Endodermal cell (in vitro differentiated cells): ENCODE measurements at regions not wholly inside any gene's neighbourhood (a gene's known extent, or its start where the extent isn't known, plus 50 kb on each side); places are given as distances from the start of the nearest gene placed in this dataset.
"Not testable (repeated sequence)": the region's sequence is repeated elsewhere in the genome, so short reads cannot be mapped to it uniquely, and the experiment has no call there.

Source experiments
- DNase-seq: peaks from one replicate; pipeline ENCODE4 v3.0.0-alpha.2; 2017
- H3K27ac ChIP-seq: 2 replicates; pipeline ENCODE4 v1.5.1; 2013; ENCODE audit warnings: mild to moderate bottlenecking, low read depth, low read length, moderate library complexity
- H3K27me3 ChIP-seq: 2 replicates; pipeline ENCODE4 v1.6.1; 2013; ENCODE audit warnings: mild to moderate bottlenecking, low read length, moderate library complexity; ENCODE audit not compliant: insufficient read depth, control insufficient read depth, poor library complexity, severe bottlenecking
- H3K36me3 ChIP-seq: 2 replicates; pipeline ENCODE4 v1.7.0; 2013; ENCODE audit warnings: mild to moderate bottlenecking, low read length, moderate library complexity; ENCODE audit not compliant: control insufficient read depth, insufficient read depth
- H3K4me1 ChIP-seq: one replicate; pipeline ENCODE4 v1.7.0; 2013; ENCODE audit warnings: low read length; ENCODE audit not compliant: control insufficient read depth, insufficient read depth
- H3K4me3 ChIP-seq: 2 replicates; pipeline ENCODE4 v1.5.1; 2013; ENCODE audit warnings: mild to moderate bottlenecking, low read length, moderate library complexity
- H3K9ac ChIP-seq: 2 replicates; pipeline ENCODE4 v1.6.1; 2013; ENCODE audit warnings: mild to moderate bottlenecking, low read length, moderate library complexity; ENCODE audit not compliant: poor library complexity, severe bottlenecking; ENCODE audit errors: extremely low read depth
- H3K9me3 ChIP-seq: 2 replicates; pipeline ENCODE4 v1.6.1; 2013; ENCODE audit warnings: mild to moderate bottlenecking, low read length, moderate library complexity; ENCODE audit not compliant: control insufficient read depth
- H3K27ac Mint-ChIP-seq: 2 replicates; pipeline ENCODE4 v1.8.0; 2020; ENCODE audit warnings: mixed read lengths
- H3K27me3 Mint-ChIP-seq: 2 replicates; pipeline ENCODE4 v1.8.0; 2021; ENCODE audit warnings: mild to moderate bottlenecking, mixed read lengths; ENCODE audit not compliant: insufficient read depth
- H3K36me3 Mint-ChIP-seq: 2 replicates; pipeline ENCODE4 v1.8.0; 2020; ENCODE audit warnings: low read depth, mixed read lengths
- H3K4me1 Mint-ChIP-seq: 2 replicates; pipeline ENCODE4 v1.8.0; 2020; ENCODE audit warnings: mixed read lengths
- H3K4me3 Mint-ChIP-seq: 2 replicates; pipeline ENCODE4 v1.8.0; 2020; ENCODE audit warnings: mild to moderate bottlenecking, moderate library complexity, mixed read lengths
- H3K9me3 Mint-ChIP-seq: 2 replicates; pipeline ENCODE4 v1.8.0; 2020; ENCODE audit warnings: mild to moderate bottlenecking, mixed read lengths
- WGBS, 2 experiments: methylation state at CpG; one replicate each; pipeline versions ENCODE4 v1.1.5 to v1.1.7; 2013; ENCODE audit warnings: missing lambda C conversion rate in 2 of 2, mixed read lengths in 1 of 2; ENCODE audit not compliant: insufficient coverage in 1 of 2, insufficient read length in 1 of 2; 5-methylcytosine and 5-hydroxymethylcytosine counted together
- TF ChIP-seq, protein P1 (sequence below): fragments of 200-600 bp; sonication (generic); conservative IDR thresholded peaks from 2 replicates; pipeline ENCODE4 v1.5.0; 2021; ENCODE audit warnings: antibody characterized with exemption, mild to moderate bottlenecking

GRCh38 chr3:22380253-22380652, 629.2 kb upstream of the ZNF385D start:
- Mint-ChIP-seq H3K4me1 (peaks cover 2% of the 10 kb centered on the region), H3K36me3 (no peaks in the 10 kb centered on the region), H3K27ac (no peak overlapping the region), H3K27me3 (peaks cover 16% of the 10 kb centered on the region), H3K9me3 (no peaks in the 10 kb centered on the region), H3K4me3 (no peak overlapping the region)
- Histone ChIP-seq H3K9ac (no peak overlapping the region), H3K4me3 (no peak overlapping the region), H3K36me3 (no peaks in the 10 kb centered on the region), H3K27ac (no peak overlapping the region), H3K27me3 (no peaks in the 10 kb centered on the region), H3K9me3 (no peaks in the 10 kb centered on the region), H3K4me1 (no peaks in the 10 kb centered on the region)
- 83 to 84% methylated on average over 1 to 4 of the region's 4 CpGs for WGBS, 2 experiments
- TF ChIP-seq, protein P1, sequence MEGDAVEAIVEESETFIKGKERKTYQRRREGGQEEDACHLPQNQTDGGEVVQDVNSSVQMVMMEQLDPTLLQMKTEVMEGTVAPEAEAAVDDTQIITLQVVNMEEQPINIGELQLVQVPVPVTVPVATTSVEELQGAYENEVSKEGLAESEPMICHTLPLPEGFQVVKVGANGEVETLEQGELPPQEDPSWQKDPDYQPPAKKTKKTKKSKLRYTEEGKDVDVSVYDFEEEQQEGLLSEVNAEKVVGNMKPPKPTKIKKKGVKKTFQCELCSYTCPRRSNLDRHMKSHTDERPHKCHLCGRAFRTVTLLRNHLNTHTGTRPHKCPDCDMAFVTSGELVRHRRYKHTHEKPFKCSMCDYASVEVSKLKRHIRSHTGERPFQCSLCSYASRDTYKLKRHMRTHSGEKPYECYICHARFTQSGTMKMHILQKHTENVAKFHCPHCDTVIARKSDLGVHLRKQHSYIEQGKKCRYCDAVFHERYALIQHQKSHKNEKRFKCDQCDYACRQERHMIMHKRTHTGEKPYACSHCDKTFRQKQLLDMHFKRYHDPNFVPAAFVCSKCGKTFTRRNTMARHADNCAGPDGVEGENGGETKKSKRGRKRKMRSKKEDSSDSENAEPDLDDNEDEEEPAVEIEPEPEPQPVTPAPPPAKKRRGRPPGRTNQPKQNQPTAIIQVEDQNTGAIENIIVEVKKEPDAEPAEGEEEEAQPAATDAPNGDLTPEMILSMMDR, result no peak
- no peak for DNase-seq

DNA sequence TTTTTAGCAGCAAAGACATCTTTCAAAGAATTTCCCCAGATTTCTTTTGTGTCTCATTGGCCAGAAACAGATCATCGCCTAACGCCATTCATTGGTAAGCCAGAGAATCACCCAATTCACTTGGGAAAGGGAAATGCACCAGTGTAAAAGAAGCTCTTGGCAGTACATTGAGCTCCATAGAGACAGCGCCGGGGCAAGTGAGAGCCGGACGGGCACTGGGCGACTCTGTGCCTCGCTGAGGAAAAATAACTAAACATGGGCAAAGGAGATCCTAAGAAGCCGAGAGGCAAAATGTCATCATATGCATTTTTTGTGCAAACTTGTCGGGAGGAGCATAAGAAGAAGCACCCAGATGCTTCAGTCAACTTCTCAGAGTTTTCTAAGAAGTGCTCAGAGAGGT, 630.6 kb upstream of the ZNF385D start:
- H3K4me3 ChIP-seq, H3K4me1 ChIP-seq, H3K36me3 ChIP-seq, H3K9me3 ChIP-seq, H3K9me3 Mint-ChIP-seq, H3K27ac ChIP-seq, H3K4me1 Mint-ChIP-seq, DNase-seq, H3K9ac ChIP-seq, H3K36me3 Mint-ChIP-seq, H3K27me3 ChIP-seq: not testable (repeated sequence)
- 69 to 71% methylated on average over 7 to 10 of the region's 10 CpGs for WGBS, 2 experiments
- H3K27ac Mint-ChIP-seq, result peak overlapping the region; percentile 45
- peaks cover 16% of the 10 kb centered on the region for H3K27me3 Mint-ChIP-seq
- H3K4me3 Mint-ChIP-seq, result peak overlapping the region; percentile 32

GRCh38 chr3:22383285-22383684, 632.3 kb upstream of the ZNF385D start:
- no peaks in the 10 kb centered on the region for H3K4me1 ChIP-seq
- H3K36me3 ChIP-seq, result no peaks in the 10 kb centered on the region
- no peaks in the 10 kb centered on the region for H3K4me1 Mint-ChIP-seq
- H3K9me3 Mint-ChIP-seq, result no peaks in the 10 kb centered on the region
- no peak overlapping the region for H3K27ac ChIP-seq
- peaks cover 13% of the 10 kb centered on the region for H3K27me3 Mint-ChIP-seq
- TF ChIP-seq, protein P1, result no peak
- no peak overlapping the region for H3K9ac ChIP-seq
- H3K4me3 Mint-ChIP-seq, result no peak overlapping the region
- H3K36me3 Mint-ChIP-seq, result no peaks in the 10 kb centered on the region
- no peaks in the 10 kb centered on the region for H3K27me3 ChIP-seq
- H3K4me3 ChIP-seq, result no peak overlapping the region
- DNase-seq, result no peak
- H3K27ac Mint-ChIP-seq, result no peak overlapping the region
- no peaks in the 10 kb centered on the region for H3K9me3 ChIP-seq

- no peak for DNase-seq
- H3K9ac ChIP-seq, result no peak overlapping the region
- 89% methylated on average over 2 of the region's 2 CpGs; no CpG with 5 or more reads in 1 of the 2 experiments for WGBS, 2 experiments
- H3K27ac Mint-ChIP-seq, result no peak overlapping the region
- no peaks in the 10 kb centered on the region for H3K36me3 ChIP-seq
- H3K27me3 Mint-ChIP-seq, result peaks cover 9% of the 10 kb centered on the region
- H3K9me3 ChIP-seq, result no peaks in the 10 kb centered on the region
- H3K4me3 Mint-ChIP-seq, result no peak overlapping the region
- no peaks in the 10 kb centered on the region for H3K4me1 Mint-ChIP-seq
- TF ChIP-seq, protein P1, result no peak
- no peak overlapping the region for H3K27ac ChIP-seq
- H3K4me3 ChIP-seq, result no peak overlapping the region
- H3K27me3 ChIP-seq, result no peaks in the 10 kb centered on the region
- no peaks in the 10 kb centered on the region for H3K4me1 ChIP-seq
- H3K9me3 Mint-ChIP-seq, result no peaks in the 10 kb centered on the region
- no peaks in the 10 kb centered on the region for H3K36me3 Mint-ChIP-seq
These were observed 635.1 kb upstream of the ZNF385D start for GRCh38 chr3:22386107-22386506.
